K562 (cell line): ENCODE measurements at regions not wholly inside any gene's neighbourhood (a gene's known extent, or its start where the extent isn't known, plus 50 kb on each side); places are given as distances from the start of the nearest gene placed in this dataset.
A peak's percentile ranks its signal among the peaks of the same experiment; 100 is the strongest.

Source experiments
- ATAC-seq: fragments of 200-7000 bp; cut with Tn5 transposase; 3 replicates; pipeline ENCODE4 v1.9.1; 2020; ENCODE audit warnings: moderate library complexity
- BruUV-seq: library from RNA; stranded (reverse); fragments of 400-500 nt; replicated peaks from 2 replicates; lab custom pipeline; 2021; lab: Mats Ljungman, UMichigan
- CTCF ChIA-PET: fragments of 300-600 bp; formaldehyde crosslinking; extraction: SDS; loops from one replicate; lab custom pipeline; 2021; ENCODE audit warnings: low intra/inter-chr PET ratio; lab: Yijun Ruan, JAX
- POLR2A ChIA-PET: fragments of 300-600, 350-650 bp; sonication (Branson Sonifier 250); formaldehyde crosslinking; extraction: SDS; loops from one replicate; lab custom pipeline; 2021; ENCODE audit warnings: antibody characterized with exemption, inconsistent platforms; lab: Yijun Ruan, JAX
- DNase-seq, 4 experiments: peaks; one replicate each; pipeline versions ENCODE4 v3.0.0 to v3.0.0-alpha.2; 2011 to 2018; ENCODE audit warnings: low spot score in 3 of 4, mixed read lengths in 3 of 4; ENCODE audit errors: extremely low read depth in 1 of 4
- FAIRE-seq: peaks from 2 replicates; lab custom pipeline; 2011; peaks lifted over from hg19 to GRCh38; lab: Jason Lieb, UNC
- H2AFZ ChIP-seq: 2 replicates; pipeline ENCODE4 v1.6.0; 2011; ENCODE audit warnings: low read depth, low read length, control low read depth, inconsistent platforms
- H3K27ac ChIP-seq: fragments of 200-600 bp; 3 replicates; pipeline ENCODE4 v1.8.0; 2011; ENCODE audit warnings: low read depth, mild to moderate bottlenecking, control low read depth, inconsistent platforms, low read length, moderate library complexity, mixed read lengths; ENCODE audit errors: extremely low read depth
- H3K27me3 ChIP-seq, 2 experiments: fragments of 300-600 bp in 1 of 2; 2 replicates in 1 of 2; 3 replicates in 1 of 2; pipeline versions ENCODE4 v1.6.0 to v1.8.0; 2011; ENCODE audit warnings: inconsistent platforms in 2 of 2, low read length in 2 of 2, mild to moderate bottlenecking in 1 of 2, mixed read lengths in 1 of 2, moderate library complexity in 1 of 2; ENCODE audit not compliant: control insufficient read depth in 2 of 2, insufficient read depth in 2 of 2
- H3K36me3 ChIP-seq: fragments of 300-600 bp; 3 replicates; pipeline ENCODE4 v1.8.0; 2011; ENCODE audit warnings: mild to moderate bottlenecking, low read length, inconsistent platforms; ENCODE audit not compliant: control insufficient read depth, insufficient read depth
- H3K4me1 ChIP-seq, 2 experiments: fragments of 200-600 bp in 1 of 2; replicated peaks in 1 of 2; 2 replicates in 1 of 2; 3 replicates in 1 of 2; pipeline versions ENCODE4 v1.5.1 to v1.8.0; 2011; ENCODE audit warnings: inconsistent platforms in 2 of 2, low read length in 2 of 2, mild to moderate bottlenecking in 1 of 2, mixed read lengths in 1 of 2, moderate library complexity in 1 of 2; ENCODE audit not compliant: control insufficient read depth in 2 of 2, insufficient read depth in 2 of 2
- H3K4me2 ChIP-seq: 2 replicates; pipeline ENCODE4 v1.6.1; 2011; ENCODE audit warnings: low read length, control low read depth, inconsistent platforms, mixed read lengths; ENCODE audit not compliant: insufficient read depth
- H3K4me3 ChIP-seq: fragments of 200-600 bp; sonication (generic), shearing (Covaris generic); 2 replicates; pipeline ENCODE4 v1.5.1; 2016; ENCODE audit warnings: control low read depth, inconsistent platforms
- H3K79me2 ChIP-seq: fragments of 200-600 bp; 3 replicates; pipeline ENCODE4 v1.8.0; 2011; ENCODE audit warnings: low read length, inconsistent platforms; ENCODE audit not compliant: control insufficient read depth, insufficient read depth
- H3K9ac ChIP-seq, 2 experiments: 2 replicates each; pipeline versions ENCODE4 v1.6.0 to v1.6.1; 2011; ENCODE audit warnings: low read depth in 2 of 2, low read length in 2 of 2, control low read depth in 1 of 2, inconsistent platforms in 1 of 2, mild to moderate bottlenecking in 1 of 2, mixed read lengths in 1 of 2; ENCODE audit not compliant: insufficient read depth in 1 of 2
- H3K9me1 ChIP-seq: one replicate; pipeline ENCODE4 v1.6.0; 2011; ENCODE audit warnings: inconsistent platforms, mild to moderate bottlenecking, low read length, moderate library complexity; ENCODE audit not compliant: control insufficient read depth, insufficient read depth
- H3K9me3 ChIP-seq: replicated peaks from 2 replicates; pipeline ENCODE4 v1.5.1; 2011; ENCODE audit warnings: low read depth, low read length, inconsistent platforms; ENCODE audit not compliant: control insufficient read depth, insufficient read depth
- H4K20me1 ChIP-seq: replicated peaks from 2 replicates; pipeline ENCODE4 v1.6.1; 2011; ENCODE audit warnings: low read length, inconsistent platforms, mixed read lengths; ENCODE audit not compliant: control insufficient read depth, insufficient read depth
- ARID1B ChIP-seq: fragments of 450-650 bp; IDR thresholded peaks from 2 replicates; pipeline ENCODE4 v1.6.1; 2016; ENCODE audit warnings: antibody characterized with exemption, mild to moderate bottlenecking, inconsistent platforms
- ARID3A ChIP-seq: IDR thresholded peaks from 2 replicates; pipeline ENCODE4 v1.6.1; 2012; ENCODE audit warnings: low read depth, low read length, improper control_type of control experiment, borderline replicate concordance
- DLX4 ChIP-seq: fragments of 250-450 bp; sonication (Bioruptor Pico); IDR thresholded peaks from 2 replicates; pipeline ENCODE4 v1.6.1; 2021; ENCODE audit warnings: mild to moderate bottlenecking
- MTF1 ChIP-seq: fragments of 250-450 bp; sonication (Bioruptor Pico); IDR thresholded peaks from 2 replicates; pipeline ENCODE4 v1.9.0; 2021; ENCODE audit warnings: moderate library complexity, mild to moderate bottlenecking, inconsistent platforms, borderline replicate concordance
- PHF21A ChIP-seq: fragments of 450-650 bp; IDR thresholded peaks from 2 replicates; pipeline ENCODE4 v1.6.1; 2017; ENCODE audit warnings: low read depth, borderline replicate concordance
- POLR2H ChIP-seq: IDR thresholded peaks from 2 replicates; pipeline ENCODE4 v1.6.1; 2016; ENCODE audit warnings: missing genetic modification characterization, low read depth, mild to moderate bottlenecking, control low read depth, missing compliant biosample characterization, moderate library complexity
- PRDM10 ChIP-seq: fragments of 450-650 bp; IDR thresholded peaks from 2 replicates; pipeline ENCODE4 v1.6.1; 2018; ENCODE audit not compliant: partially characterized antibody
- TEAD2 ChIP-seq: fragments of 450-650 bp; IDR thresholded peaks from 2 replicates; pipeline ENCODE4 v1.6.1; 2016; ENCODE audit warnings: missing genetic modification characterization, control low read depth, missing compliant biosample characterization
- ZNF165 ChIP-seq: fragments of 250-450 bp; sonication (Bioruptor Pico); IDR thresholded peaks from 2 replicates; pipeline ENCODE4 v1.4.0; 2020; ENCODE audit warnings: borderline replicate concordance
- ZNF239 ChIP-seq: fragments of 250-450 bp; sonication (Bioruptor Pico); IDR thresholded peaks from 2 replicates; pipeline ENCODE4 v1.4.0; 2020; ENCODE audit warnings: mild to moderate bottlenecking
- ZNF561 ChIP-seq: fragments of 450-650 bp; formaldehyde crosslinking; conservative IDR thresholded peaks from 2 replicates; pipeline ENCODE4 v1.4.0; 2020; ENCODE audit warnings: mild to moderate bottlenecking, moderate library complexity
- WGBS: fragments of 100-300 bp; shearing (Covaris generic); methylation state at CpG from one replicate; pipeline ENCODE4 v1.1.6; 2016; ENCODE audit warnings: low coverage, mixed read lengths; ENCODE audit not compliant: insufficient coverage; ENCODE audit errors: missing lambda C conversion rate; 5-methylcytosine and 5-hydroxymethylcytosine counted together
- in situ Hi-C: fragments of 300-500 bp; cut with MboI; formaldehyde crosslinking; loops from 4 replicates; pipeline ENCODE4 v1.15.0; 2018; ENCODE audit warnings: inconsistent platforms, mixed read lengths
- intact Hi-C: fragments of 100-400 bp; cut with micrococcal nuclease; formaldehyde crosslinking; loops from 2 replicates; pipeline ENCODE4 v1.14.2; 2022

- in situ Hi-C loops, result loop anchor here (5.0 kb wide), 2 partner anchors 289 to 589 kb away; no protein-coding TSS in a partner anchor
- 39% methylated on average over 33 of the region's 33 CpGs for WGBS
- Histone ChIP-seq H3K9me1 (no peaks in the 10 kb centered on the region), H4K20me1 (no peaks in the 10 kb centered on the region), H3K27ac (no peak overlapping the region), H3K36me3 (no peaks in the 10 kb centered on the region), H3K9ac (no peak overlapping the region), H3K4me2 (peak overlapping the region; percentile 53), H2AFZ (peak overlapping the region; percentile 32), H3K79me2 (no peaks in the 10 kb centered on the region; the same call in 2 of the 3 replicates), H3K9me3 (no peaks in the 10 kb centered on the region), H3K4me3 (no peak overlapping the region), H3K4me1 (peaks cover 11 to 17% of the 10 kb centered on the region in 2 experiments), H3K27me3 (no peaks in the 10 kb centered on the region)
- BruUV-seq, result no TSS peak
- DNase-seq (peak; percentile 62 to 89 (median 65)), ATAC-seq (peak; percentile 63), FAIRE-seq (peak; percentile 96)
- ChIA-PET POLR2A (interaction anchor here (0.7 to 1.6 kb wide), 3 partner anchors 179 to 518 kb away, joined by 3 to 4 read pairs (median 4); no protein-coding TSS in a partner anchor), CTCF (interaction anchor here (0.6 to 1.7 kb wide), 9 partner anchors 8 to 592 kb away, joined by 3 to 10 read pairs (median 4); no protein-coding TSS in a partner anchor)
- intact Hi-C loops, result loop anchor here (1.0 to 10.0 kb wide), 6 partner anchors 71 to 592 kb away; no protein-coding TSS in a partner anchor
- TF ChIP-seq MTF1 (no peak), POLR2H (tag) (no peak), PHF21A (no peak), ZNF239 (CRISPR knock-in tag) (no peak), PRDM10 (no peak), ARID1B (no peak), ZNF165 (CRISPR knock-in tag) (no peak), TEAD2 (no peak), DLX4 (no peak), ZNF561 (CRISPR knock-in tag) (no peak), ARID3A (no peak)
Observed at GRCh38 chr7:25851332-25852210, 300.4 kb upstream of the NFE2L3 start.
